H1 (cell line): ENCODE measurements at regions not wholly inside any gene's neighbourhood (a gene's known extent, or its start where the extent isn't known, plus 50 kb on each side); places are given as distances from the start of the nearest gene placed in this dataset.

Experiments used
- GABPA ChIP-seq: IDR thresholded peaks from 2 replicates; pipeline ENCODE4 v1.6.1; 2011; ENCODE audit warnings: mild to moderate bottlenecking, low read length, moderate library complexity, borderline replicate concordance; ENCODE audit not compliant: insufficient read depth
- MAX ChIP-seq: IDR thresholded peaks from 2 replicates; pipeline ENCODE4 v1.6.1; 2012; ENCODE audit warnings: inconsistent platforms
- SIX5 ChIP-seq: IDR thresholded peaks from 2 replicates; pipeline ENCODE4 v1.6.1; 2011; ENCODE audit warnings: mild to moderate bottlenecking, low read depth, low read length

DNA sequence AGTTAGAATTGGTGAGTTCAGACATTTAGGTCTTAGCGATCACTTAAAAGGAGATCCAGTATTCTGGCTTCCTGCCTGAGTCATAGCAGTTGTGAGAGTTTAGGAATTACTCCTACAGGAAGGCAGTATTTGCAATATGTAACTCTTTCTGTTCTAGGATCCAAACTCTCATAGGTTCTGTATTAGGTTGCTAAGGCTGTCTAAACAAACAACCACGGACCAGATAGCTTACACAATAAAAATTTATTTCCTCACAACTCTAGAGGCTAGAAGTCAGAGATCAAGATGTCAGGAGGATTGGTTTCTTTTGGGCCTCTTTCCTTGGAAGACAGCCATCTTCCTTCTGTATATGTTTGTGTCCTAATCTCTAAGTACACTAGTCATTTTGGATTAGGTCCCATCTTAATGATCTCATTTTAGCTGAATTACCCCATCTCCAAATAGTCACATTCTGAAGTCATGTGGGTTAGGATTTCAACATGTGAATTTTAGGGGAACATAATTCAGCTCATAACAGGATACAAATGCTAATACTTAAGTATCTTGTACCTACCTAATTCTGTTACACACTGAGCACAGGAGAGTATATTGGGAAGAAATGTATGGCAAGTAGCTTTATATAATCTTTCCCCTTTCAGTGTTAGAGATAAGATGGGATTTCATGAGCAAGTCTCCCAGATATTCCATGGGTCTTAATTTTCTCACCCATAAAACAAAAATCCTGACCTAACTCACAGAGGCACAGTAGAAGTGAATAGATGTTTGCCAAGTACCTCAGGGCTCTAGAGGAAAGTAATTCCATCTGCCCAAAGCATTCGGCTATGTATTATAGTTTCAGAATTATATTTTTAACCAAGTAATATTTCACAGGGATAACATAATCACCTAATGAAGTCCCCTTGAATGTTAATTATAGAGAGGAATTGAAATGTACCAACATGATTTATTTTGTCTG, 144.4 kb downstream of the PTBP2 start:
- no peak for TF ChIP-seq MAX
- no peak for TF ChIP-seq GABPA
- no peak for TF ChIP-seq SIX5
